Spleen (tissue), 11 donors: ENCODE measurements at regions not wholly inside any gene's neighbourhood (a gene's known extent, or its start where the extent isn't known, plus 50 kb on each side); places are given as distances from the start of the nearest gene placed in this dataset.
A peak's percentile ranks its signal among the peaks of the same experiment; 100 is the strongest.
"Not testable (repeated sequence)": the region's sequence is repeated elsewhere in the genome, so short reads cannot be mapped to it uniquely, and the experiment has no call there.

Source experiments
- DNase-seq: peaks from one replicate; pipeline ENCODE4 v3.0.0-alpha.2; 2020
- H3K27ac ChIP-seq, 8 donors: fragments of 200-600 bp; sonication (generic) in 7 of 8; 1 replicate in 4 of 8; 2 replicates in 4 of 8; pipeline versions ENCODE4 v1.5.0 to v1.8.0; 2016 to 2021; ENCODE audit warnings: inconsistent platforms in 4 of 8, mild to moderate bottlenecking in 4 of 8, moderate library complexity in 1 of 8
- H3K27me3 ChIP-seq, 7 donors: fragments of 200-600 bp; sonication (generic) in 6 of 7; replicated peaks in 1 of 7; 1 replicate in 4 of 7; 2 replicates in 3 of 7; pipeline versions ENCODE4 v1.5.0 to v1.8.0; 2016 to 2021; ENCODE audit warnings: inconsistent platforms in 3 of 7, mild to moderate bottlenecking in 1 of 7
- H3K36me3 ChIP-seq, 6 donors: fragments of 200-600 bp; sonication (generic) in 5 of 6; 1 replicate in 4 of 6; 2 replicates in 2 of 6; pipeline versions ENCODE4 v1.5.0 to v1.8.0; 2016 to 2021; ENCODE audit warnings: inconsistent platforms in 2 of 6
- H3K4me1 ChIP-seq, 6 donors: fragments of 200-600 bp; sonication (generic) in 5 of 6; 1 replicate in 3 of 6; 2 replicates in 3 of 6; pipeline versions ENCODE4 v1.5.0 to v1.8.0; 2016 to 2021; ENCODE audit warnings: inconsistent platforms in 3 of 6
- H3K4me3 ChIP-seq, 8 donors: fragments of 200-600 bp; sonication (generic) in 7 of 8; 1 replicate in 4 of 8; 2 replicates in 4 of 8; pipeline versions ENCODE4 v1.5.0 to v1.8.0; 2016 to 2021; ENCODE audit warnings: inconsistent platforms in 4 of 8, mild to moderate bottlenecking in 4 of 8, moderate library complexity in 2 of 8
- H3K9me3 ChIP-seq, 8 donors: fragments of 200-600 bp; sonication (generic) in 7 of 8; 1 replicate in 4 of 8; 2 replicates in 4 of 8; pipeline versions ENCODE4 v1.5.0 to v1.8.0; 2016 to 2021; ENCODE audit warnings: inconsistent platforms in 4 of 8
- CTCF ChIP-seq, 11 experiments: fragments of 200-600 bp in 7 of 11; fragments of 450-650 bp in 4 of 11; sonication (generic) in 4 of 11; IDR thresholded peaks in 8 of 11; conservative IDR thresholded peaks in 3 of 11; 1 replicate in 7 of 11; 2 replicates in 4 of 11; pipeline versions ENCODE4 v1.4.0 to v1.8.0; 2016 to 2021; ENCODE audit warnings: antibody characterized with exemption in 11 of 11, inconsistent platforms in 4 of 11, mild to moderate bottlenecking in 1 of 11
- POLR2A ChIP-seq, 3 donors: fragments of 450-650 bp; IDR thresholded peaks; one replicate each; pipeline ENCODE4 v1.5.1; 2017; ENCODE audit warnings: antibody characterized with exemption in 3 of 3, mild to moderate bottlenecking in 1 of 3
- POLR2AphosphoS5 ChIP-seq, 3 donors: sonication (generic); formaldehyde crosslinking; IDR thresholded peaks; one replicate each; pipeline ENCODE4 v1.5.1; 2017; ENCODE audit warnings: antibody characterized with exemption in 3 of 3
- WGBS, 5 donors: extraction: QIAGEN DNeasy Blood & Tissue Kit in 3 of 5; methylation state at CpG; one replicate each; pipeline versions ENCODE4 v1.1.5 to v1.1.7; 2013 to 2018; 5-methylcytosine and 5-hydroxymethylcytosine counted together
- intact Hi-C: fragments of 100-400 bp; cut with DNase I; formaldehyde crosslinking; loops from one replicate; pipeline ENCODE4 v1.15.0; 2023; ENCODE audit warnings: low total_unique reads
- donor health status: healthy with polysubstance abuse.
- donor health status: DM: no; HTN: no; CAD: no; lungs with moderate emphysema.
- donor health status: DM: no; HTN: no; CAD: no.
- donor health status: Bipolar disorder and iron deficiency.
- donor health status: healthy.
- donor health status: DM: no; HTN: no; CAD: no.
- donor health status: DM: yes; HTN: yes; CAD: no.

GRCh38 chr10:29387269-29387668, 98.4 kb downstream of the LYZL1 start:
- Histone ChIP-seq H3K36me3 (no peaks in the 10 kb centered on the region), H3K9me3 (no peaks in the 10 kb centered on the region), H3K27me3 (no peaks in the 10 kb centered on the region), H3K27ac (no peak overlapping the region), H3K4me3 (no peak overlapping the region), H3K4me1 (peaks cover 0 to 12% (median 0%) of the 10 kb centered on the region in 6 donors)
- WGBS, 5 donors = 73 to 87% (median 76%) methylated on average over 5 of the region's 5 CpGs
- no peak for DNase-seq
- intact Hi-C loops = loop anchor here (5.0 kb wide), 2 partner anchors 65 to 110 kb away; no protein-coding TSS in a partner anchor
- TF ChIP-seq POLR2AphosphoS5 (IDR thresholded peaks at IDR 0.05) (no peak), CTCF (IDR thresholded peaks at IDR 0.05 in 8 of 11, conservative IDR thresholded peaks at IDR 0.05 in 3 of 11) (no peak), POLR2A (IDR thresholded peaks at IDR 0.05) (no peak)

GRCh38 chr10:29388112-29388511, 99.2 kb downstream of the LYZL1 start:
- H3K27me3 ChIP-seq, H3K27ac ChIP-seq, H3K9me3 ChIP-seq, H3K4me3 ChIP-seq, DNase-seq, H3K36me3 ChIP-seq: not testable (repeated sequence)
- H3K4me1 ChIP-seq = peaks cover 0 to 12% (median 0%) of the 10 kb centered on the region in 6 donors
- 45 to 76% (median 56%) methylated on average over 2 of the region's 2 CpGs for WGBS, 5 donors
- intact Hi-C loops = loop anchor here (5.0 kb wide), 2 partner anchors 64 to 109 kb away; no protein-coding TSS in a partner anchor

GRCh38 chr10:29389493-29389892, 100.6 kb downstream of the LYZL1 start:
- Histone ChIP-seq H3K4me3 (no peak overlapping the region), H3K27ac (peak overlapping the region in 4 of 8 donors; percentile 25 to 39 (median 28)), H3K27me3 (peaks cover 0 to 4% (median 0%) of the 10 kb centered on the region in 7 donors), H3K9me3 (no peaks in the 10 kb centered on the region), H3K4me1 (peaks cover 0 to 12% (median 0%) of the 10 kb centered on the region in 6 donors), H3K36me3 (no peaks in the 10 kb centered on the region)
- intact Hi-C loops = loop anchor here (5.0 kb wide), 2 partner anchors 63 to 108 kb away; no protein-coding TSS in a partner anchor
- TF ChIP-seq CTCF (IDR thresholded peaks at IDR 0.05 in 8 of 11, conservative IDR thresholded peaks at IDR 0.05 in 3 of 11) = no peak
- TF ChIP-seq POLR2A (IDR thresholded peaks at IDR 0.05) = no peak
- no peak for TF ChIP-seq POLR2AphosphoS5 (IDR thresholded peaks at IDR 0.05)
- 85 to 96% (median 95%) methylated on average over 3 of the region's 3 CpGs for WGBS, 5 donors
- no peak for DNase-seq

DNA sequence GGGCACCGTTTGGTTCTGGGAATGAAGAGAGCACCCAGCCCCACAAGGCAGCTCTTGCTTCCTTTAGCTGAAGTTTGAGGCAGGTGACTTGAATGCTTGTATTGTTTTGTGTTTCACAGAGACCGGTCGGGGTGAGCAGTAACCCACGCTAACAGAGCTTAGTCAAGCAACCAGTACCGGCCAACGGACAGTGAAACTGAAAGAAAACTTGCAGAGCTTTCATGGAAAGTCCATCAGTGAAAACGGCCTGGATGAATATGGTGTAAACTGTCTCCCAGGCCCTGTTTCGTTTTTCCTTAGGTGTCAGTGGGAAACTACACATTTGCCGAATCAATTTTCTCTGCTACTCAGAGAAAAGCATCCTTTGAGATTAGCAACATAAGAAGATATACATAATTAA, 101.1 kb downstream of the LYZL1 start:
- H3K27me3 ChIP-seq = peaks cover 0 to 7% (median 0%) of the 10 kb centered on the region in 7 donors
- intact Hi-C loops = loop anchor here (5.0 kb wide), 2 partner anchors 62 to 107 kb away; no protein-coding TSS in a partner anchor
- H3K4me3 ChIP-seq = no peak overlapping the region
- no peaks in the 10 kb centered on the region for H3K36me3 ChIP-seq
- peaks cover 0 to 12% (median 0%) of the 10 kb centered on the region in 6 donors for H3K4me1 ChIP-seq
- peak overlapping the region in 4 of 8 donors; percentile 25 to 39 (median 28) for H3K27ac ChIP-seq
- TF ChIP-seq POLR2A (IDR thresholded peaks at IDR 0.05) (no peak), CTCF (IDR thresholded peaks at IDR 0.05 in 8 of 11, conservative IDR thresholded peaks at IDR 0.05 in 3 of 11) (no peak), POLR2AphosphoS5 (IDR thresholded peaks at IDR 0.05) (no peak)
- WGBS, 5 donors = 62 to 79% (median 70%) methylated on average over 9 of the region's 9 CpGs
- no peaks in the 10 kb centered on the region for H3K9me3 ChIP-seq
- no peak for DNase-seq
